WTC11 (cell line): ENCODE measurements at regions not wholly inside any gene's neighbourhood (a gene's known extent, or its start where the extent isn't known, plus 50 kb on each side); places are given as distances from the start of the nearest gene placed in this dataset.

Source experiments
- ATAC-seq: fragments of 200-7000 bp; cut with Tn5 transposase; 2 replicates; pipeline ENCODE4 v1.10.0; 2021; ENCODE audit warnings: mild to moderate bottlenecking, moderate library complexity
- CTCF ChIA-PET: fragments of 300-600 bp; sonication (Branson Sonifier 250); formaldehyde crosslinking; loops from one replicate; lab custom pipeline; 2021; ENCODE audit warnings: antibody characterized with exemption; lab: Charles Lee
- POLR2A ChIA-PET: fragments of 350-600 bp; sonication (Branson Sonifier 250); formaldehyde crosslinking; loops from one replicate; lab custom pipeline; 2021; ENCODE audit warnings: antibody characterized with exemption; lab: Charles Lee
- DNase-seq: peaks from one replicate; pipeline ENCODE4 v3.0.0; 2021; ENCODE audit warnings: low spot score
- H3K27ac Mint-ChIP-seq: 2 replicates; pipeline ENCODE4 v1.8.0; 2021; ENCODE audit warnings: mixed read lengths
- H3K27me3 Mint-ChIP-seq: 2 replicates; pipeline ENCODE4 v1.8.0; 2021; ENCODE audit warnings: low read depth, mild to moderate bottlenecking, moderate library complexity, mixed read lengths
- H3K36me3 Mint-ChIP-seq: 2 replicates; pipeline ENCODE4 v1.8.0; 2021; ENCODE audit warnings: mixed read lengths
- H3K4me1 Mint-ChIP-seq: 2 replicates; pipeline ENCODE4 v1.8.0; 2022; ENCODE audit warnings: mixed read lengths
- H3K4me3 Mint-ChIP-seq: 2 replicates; pipeline ENCODE4 v1.8.0; 2021; ENCODE audit warnings: mild to moderate bottlenecking, moderate library complexity, mixed read lengths
- H3K9me3 Mint-ChIP-seq: 2 replicates; pipeline ENCODE4 v1.8.0; 2021; ENCODE audit warnings: mixed read lengths
- AFF4 ChIP-seq: sonication (generic); formaldehyde crosslinking; IDR thresholded peaks from 2 replicates; pipeline ENCODE4 v1.8.1; 2023; ENCODE audit warnings: mild to moderate bottlenecking, missing genetic modification reagents, borderline replicate concordance
- ELF4 ChIP-seq: sonication (generic); formaldehyde crosslinking; IDR thresholded peaks from 2 replicates; pipeline ENCODE4 v1.8.1; 2022; ENCODE audit warnings: low read depth, mild to moderate bottlenecking, moderate library complexity, missing genetic modification reagents
- HMGA2 ChIP-seq: fragments of 250-450 bp; sonication (Bioruptor Pico); IDR thresholded peaks from 2 replicates; pipeline ENCODE4 v1.4.0; 2021; ENCODE audit warnings: mild to moderate bottlenecking, moderate library complexity
- IRF2 ChIP-seq: sonication (generic); formaldehyde crosslinking; IDR thresholded peaks from 2 replicates; pipeline ENCODE4 v1.8.0; 2022; ENCODE audit warnings: low read depth, missing genetic modification reagents, borderline replicate concordance
- JAZF1 ChIP-seq: fragments of 250-450 bp; sonication (Bioruptor Pico); IDR thresholded peaks from 2 replicates; pipeline ENCODE4 v1.9.0; 2021; ENCODE audit warnings: moderate library complexity, mild to moderate bottlenecking, inconsistent platforms
- NR2C2 ChIP-seq: sonication (generic); formaldehyde crosslinking; IDR thresholded peaks from 2 replicates; pipeline ENCODE4 v1.8.0; 2022; ENCODE audit warnings: mild to moderate bottlenecking, missing genetic modification reagents
- OVOL2 ChIP-seq: fragments of 250-450 bp; sonication (Bioruptor Pico); IDR thresholded peaks from 2 replicates; pipeline ENCODE4 v1.9.0; 2021; ENCODE audit warnings: mild to moderate bottlenecking, borderline replicate concordance
- SMAD4 ChIP-seq: sonication (generic); formaldehyde crosslinking; IDR thresholded peaks from 2 replicates; pipeline ENCODE4 v1.8.0; 2022; ENCODE audit warnings: mild to moderate bottlenecking, missing genetic modification reagents
- TP53 ChIP-seq: sonication (generic); formaldehyde crosslinking; IDR thresholded peaks from 2 replicates; pipeline ENCODE4 v1.8.1; 2023; ENCODE audit warnings: mild to moderate bottlenecking, missing genetic modification reagents
- ZNF263 ChIP-seq: sonication (generic); formaldehyde crosslinking; IDR thresholded peaks from 2 replicates; pipeline ENCODE4 v1.8.1; 2022; ENCODE audit warnings: low read depth, mild to moderate bottlenecking, moderate library complexity, missing genetic modification reagents
- ZNF281 ChIP-seq: sonication (generic); formaldehyde crosslinking; IDR thresholded peaks from 2 replicates; pipeline ENCODE4 v1.8.0; 2023; ENCODE audit warnings: mild to moderate bottlenecking, missing genetic modification reagents
- ZNF416 ChIP-seq: fragments of 250-450 bp; sonication (Bioruptor Pico); IDR thresholded peaks from 2 replicates; pipeline ENCODE4 v1.9.0; 2021; ENCODE audit warnings: mild to moderate bottlenecking, inconsistent platforms
- ZNF512 ChIP-seq: sonication (generic); formaldehyde crosslinking; IDR thresholded peaks from 2 replicates; pipeline ENCODE4 v1.8.1; 2022; ENCODE audit warnings: missing genetic modification reagents, borderline replicate concordance
- TF ChIP-seq, protein P1 (sequence below): sonication (generic); formaldehyde crosslinking; IDR thresholded peaks from 2 replicates; pipeline ENCODE4 v1.8.1; 2022; ENCODE audit warnings: low read depth, mild to moderate bottlenecking, moderate library complexity, missing genetic modification reagents, borderline replicate concordance
- TF ChIP-seq, protein P2 (sequence below): sonication (generic); formaldehyde crosslinking; IDR thresholded peaks from 2 replicates; pipeline ENCODE4 v1.8.0; 2022; ENCODE audit warnings: mild to moderate bottlenecking, missing genetic modification reagents
- TF ChIP-seq, protein P3 (sequence below): sonication (generic); formaldehyde crosslinking; conservative IDR thresholded peaks from 2 replicates; pipeline ENCODE4 v1.8.1; 2023; ENCODE audit warnings: mild to moderate bottlenecking, low read depth, missing genetic modification reagents, moderate library complexity
- TF ChIP-seq, protein P4 (sequence below): sonication (generic); formaldehyde crosslinking; IDR thresholded peaks from 2 replicates; pipeline ENCODE4 v1.8.1; 2023; ENCODE audit warnings: mild to moderate bottlenecking, missing genetic modification reagents

GRCh38 chr1:104621221-104621620 lies 871.5 kb downstream of the AMY1C start:
- ChIA-PET CTCF (no interaction called here), POLR2A (no interaction called here)
- ATAC-seq (no peak), DNase-seq (no peak)
- peaks cover 17% of the 10 kb centered on the region for H3K36me3 Mint-ChIP-seq
- H3K4me1 Mint-ChIP-seq: peaks cover 13% of the 10 kb centered on the region
- peaks cover 34% of the 10 kb centered on the region for H3K9me3 Mint-ChIP-seq
- H3K27me3 Mint-ChIP-seq: no peaks in the 10 kb centered on the region
- H3K27ac Mint-ChIP-seq: no peak overlapping the region
- no peak overlapping the region for H3K4me3 Mint-ChIP-seq
- TF ChIP-seq, protein P1, sequence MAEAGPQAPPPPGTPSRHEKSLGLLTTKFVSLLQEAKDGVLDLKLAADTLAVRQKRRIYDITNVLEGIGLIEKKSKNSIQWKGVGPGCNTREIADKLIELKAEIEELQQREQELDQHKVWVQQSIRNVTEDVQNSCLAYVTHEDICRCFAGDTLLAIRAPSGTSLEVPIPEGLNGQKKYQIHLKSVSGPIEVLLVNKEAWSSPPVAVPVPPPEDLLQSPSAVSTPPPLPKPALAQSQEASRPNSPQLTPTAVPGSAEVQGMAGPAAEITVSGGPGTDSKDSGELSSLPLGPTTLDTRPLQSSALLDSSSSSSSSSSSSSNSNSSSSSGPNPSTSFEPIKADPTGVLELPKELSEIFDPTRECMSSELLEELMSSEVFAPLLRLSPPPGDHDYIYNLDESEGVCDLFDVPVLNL (CRISPR knock-in tag): no peak
- no peak for TF ChIP-seq IRF2
- TF ChIP-seq, protein P2, sequence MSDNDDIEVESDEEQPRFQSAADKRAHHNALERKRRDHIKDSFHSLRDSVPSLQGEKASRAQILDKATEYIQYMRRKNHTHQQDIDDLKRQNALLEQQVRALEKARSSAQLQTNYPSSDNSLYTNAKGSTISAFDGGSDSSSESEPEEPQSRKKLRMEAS (CRISPR knock-in tag): no peak
- no peak for TF ChIP-seq ZNF263 (CRISPR knock-in tag)
- TF ChIP-seq ZNF512: no peak
- TF ChIP-seq SMAD4 (CRISPR knock-in tag): no peak
- TF ChIP-seq ZNF281 (CRISPR knock-in tag): no peak
- no peak for TF ChIP-seq JAZF1 (CRISPR knock-in tag)
- TF ChIP-seq, protein P3, sequence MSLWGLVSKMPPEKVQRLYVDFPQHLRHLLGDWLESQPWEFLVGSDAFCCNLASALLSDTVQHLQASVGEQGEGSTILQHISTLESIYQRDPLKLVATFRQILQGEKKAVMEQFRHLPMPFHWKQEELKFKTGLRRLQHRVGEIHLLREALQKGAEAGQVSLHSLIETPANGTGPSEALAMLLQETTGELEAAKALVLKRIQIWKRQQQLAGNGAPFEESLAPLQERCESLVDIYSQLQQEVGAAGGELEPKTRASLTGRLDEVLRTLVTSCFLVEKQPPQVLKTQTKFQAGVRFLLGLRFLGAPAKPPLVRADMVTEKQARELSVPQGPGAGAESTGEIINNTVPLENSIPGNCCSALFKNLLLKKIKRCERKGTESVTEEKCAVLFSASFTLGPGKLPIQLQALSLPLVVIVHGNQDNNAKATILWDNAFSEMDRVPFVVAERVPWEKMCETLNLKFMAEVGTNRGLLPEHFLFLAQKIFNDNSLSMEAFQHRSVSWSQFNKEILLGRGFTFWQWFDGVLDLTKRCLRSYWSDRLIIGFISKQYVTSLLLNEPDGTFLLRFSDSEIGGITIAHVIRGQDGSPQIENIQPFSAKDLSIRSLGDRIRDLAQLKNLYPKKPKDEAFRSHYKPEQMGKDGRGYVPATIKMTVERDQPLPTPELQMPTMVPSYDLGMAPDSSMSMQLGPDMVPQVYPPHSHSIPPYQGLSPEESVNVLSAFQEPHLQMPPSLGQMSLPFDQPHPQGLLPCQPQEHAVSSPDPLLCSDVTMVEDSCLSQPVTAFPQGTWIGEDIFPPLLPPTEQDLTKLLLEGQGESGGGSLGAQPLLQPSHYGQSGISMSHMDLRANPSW (CRISPR knock-in tag): no peak
- TF ChIP-seq, protein P4, sequence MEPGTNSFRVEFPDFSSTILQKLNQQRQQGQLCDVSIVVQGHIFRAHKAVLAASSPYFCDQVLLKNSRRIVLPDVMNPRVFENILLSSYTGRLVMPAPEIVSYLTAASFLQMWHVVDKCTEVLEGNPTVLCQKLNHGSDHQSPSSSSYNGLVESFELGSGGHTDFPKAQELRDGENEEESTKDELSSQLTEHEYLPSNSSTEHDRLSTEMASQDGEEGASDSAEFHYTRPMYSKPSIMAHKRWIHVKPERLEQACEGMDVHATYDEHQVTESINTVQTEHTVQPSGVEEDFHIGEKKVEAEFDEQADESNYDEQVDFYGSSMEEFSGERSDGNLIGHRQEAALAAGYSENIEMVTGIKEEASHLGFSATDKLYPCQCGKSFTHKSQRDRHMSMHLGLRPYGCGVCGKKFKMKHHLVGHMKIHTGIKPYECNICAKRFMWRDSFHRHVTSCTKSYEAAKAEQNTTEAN: no peak
- TF ChIP-seq OVOL2 (CRISPR knock-in tag): no peak
- no peak for TF ChIP-seq ZNF416 (CRISPR knock-in tag)
- TF ChIP-seq NR2C2 (CRISPR knock-in tag): no peak
- no peak for TF ChIP-seq AFF4 (CRISPR knock-in tag)
- TF ChIP-seq TP53 (CRISPR knock-in tag): no peak
- no peak for TF ChIP-seq ELF4 (CRISPR knock-in tag)
- no peak for TF ChIP-seq HMGA2 (CRISPR knock-in tag)
